Heart left ventricle (tissue), 16 donors: ENCODE measurements at regions not wholly inside any gene's neighbourhood (a gene's known extent, or its start where the extent isn't known, plus 50 kb on each side); places are given as distances from the start of the nearest gene placed in this dataset.

Source experiments
- ATAC-seq, 4 donors: fragments of 200-7000 bp; cut with Tn5 transposase; one replicate each; pipeline ENCODE4 v1.9.1; 2020 to 2022; ENCODE audit warnings: moderate library complexity in 4 of 4, mild to moderate bottlenecking in 3 of 4, moderate number of reproducible peaks in 1 of 4
- DNase-seq, 5 donors: peaks; one replicate each; pipeline ENCODE4 v3.0.0-alpha.2; 2020
- H3K27ac ChIP-seq, 12 donors: fragments of 200-600 bp; sonication (generic) in 4 of 12; one replicate each; pipeline versions ENCODE4 v1.5.0 to v1.8.0; 2016 to 2022; ENCODE audit warnings: mild to moderate bottlenecking in 2 of 12
- H3K27me3 ChIP-seq, 9 donors: fragments of 200-600 bp; sonication (generic) in 2 of 9; one replicate each; pipeline versions ENCODE4 v1.5.1 to v1.8.0; 2016 to 2022; ENCODE audit warnings: mild to moderate bottlenecking in 3 of 9
- H3K36me3 ChIP-seq, 9 donors: fragments of 200-600 bp; sonication (generic) in 2 of 9; one replicate each; pipeline versions ENCODE4 v1.5.0 to v1.8.0; 2018 to 2022; ENCODE audit warnings: mild to moderate bottlenecking in 2 of 9
- H3K4me1 ChIP-seq, 12 donors: fragments of 200-600 bp; sonication (generic) in 4 of 12; one replicate each; pipeline versions ENCODE4 v1.5.0 to v1.8.0; 2016 to 2022; ENCODE audit warnings: mild to moderate bottlenecking in 3 of 12
- H3K4me3 ChIP-seq, 12 donors: fragments of 200-600 bp; sonication (generic) in 4 of 12; one replicate each; pipeline versions ENCODE4 v1.5.0 to v1.8.0; 2017 to 2022; ENCODE audit warnings: mild to moderate bottlenecking in 9 of 12, moderate library complexity in 4 of 12
- H3K9me3 ChIP-seq, 12 donors: fragments of 200-600 bp; sonication (generic) in 4 of 12; one replicate each; pipeline versions ENCODE4 v1.5.0 to v1.8.0; 2016 to 2022; ENCODE audit warnings: mild to moderate bottlenecking in 1 of 12
- CTCF ChIP-seq, 12 donors: fragments of 200-600 bp; sonication (generic) in 4 of 12; IDR thresholded peaks; one replicate each; pipeline versions ENCODE4 v1.5.0 to v1.8.0; 2018 to 2022; ENCODE audit warnings: antibody characterized with exemption in 12 of 12, mild to moderate bottlenecking in 5 of 12
- POLR2A ChIP-seq, 2 donors: fragments of 450-650 bp; IDR thresholded peaks; one replicate each; pipeline ENCODE4 v1.6.1; 2017; ENCODE audit warnings: antibody characterized with exemption in 2 of 2, mild to moderate bottlenecking in 2 of 2, moderate library complexity in 2 of 2
- WGBS, 4 donors: extraction: QIAGEN DNeasy Blood & Tissue Kit in 2 of 4; methylation state at CpG; one replicate each; pipeline versions ENCODE4 v1.1.5 to v1.1.7; 2013 to 2018; 5-methylcytosine and 5-hydroxymethylcytosine counted together
- intact Hi-C, 10 donors: fragments of 100-400 bp; cut with DNase I; formaldehyde crosslinking; loops; one replicate each; pipeline versions ENCODE4 v1.11.1 to v1.14.2; 2022
- donor health status: ischemic (EF 13 %, LVEDD 7.1; RV severe dilation, severe dysfunction).
- donor health status: healthy with polysubstance abuse.
- donor health status: DM: no; HTN: yes; CAD: no.
- donor health status: DM: no; HTN: no; CAD: no.
- donor health status: ischemic (EF 25% LVEDD 6.9; RV normal size, moderate dysfunction).
- donor health status: ischemic (EF 25% LVEDD 5.7; RV mildly dilated, moderate dysfunction).
- donor health status: healthy.
- donor health status: DM: yes; HTN: yes; CAD: no.
- donor health status: ischemic (EF 35%, LVEDD 5.7; RV mildly dilated, moderate dysfunction).
- donor health status: nonischemic (EF 11% LVEDD 7.7; RV severe dilation, severe dysfunction).
- donor health status: DM: yes; HTN: yes; CAD: no.
- donor health status: PGD.
- donor health status: ischemic (EF 29% LVEDD 5.4; RV normal size, mild dysfunction).
- donor health status: nonischemic (EF 23%, LVEDD 6.1; RV moderate dilation, normal function).

- WGBS, 4 donors = 4 to 96% (median 88%) methylated on average over 1 of the region's 1 CpG
- H3K36me3 ChIP-seq = no peaks in the 10 kb centered on the region
- H3K9me3 ChIP-seq = no peaks in the 10 kb centered on the region
- H3K27me3 ChIP-seq = no peaks in the 10 kb centered on the region
- no peak overlapping the region for H3K4me3 ChIP-seq
- no peak overlapping the region for H3K27ac ChIP-seq
- ATAC-seq (no peak), DNase-seq (no peak)
- intact Hi-C loops = no loop called here
- peaks cover 0 to 13% (median 2%) of the 10 kb centered on the region in 12 donors for H3K4me1 ChIP-seq
- TF ChIP-seq POLR2A (IDR thresholded peaks at IDR 0.05) = no peak
- TF ChIP-seq CTCF (IDR thresholded peaks at IDR 0.05) = no peak
These were observed 292.4 kb upstream of the NR2F2 start for GRCh38 chr15:96038131-96038530.

DNA sequence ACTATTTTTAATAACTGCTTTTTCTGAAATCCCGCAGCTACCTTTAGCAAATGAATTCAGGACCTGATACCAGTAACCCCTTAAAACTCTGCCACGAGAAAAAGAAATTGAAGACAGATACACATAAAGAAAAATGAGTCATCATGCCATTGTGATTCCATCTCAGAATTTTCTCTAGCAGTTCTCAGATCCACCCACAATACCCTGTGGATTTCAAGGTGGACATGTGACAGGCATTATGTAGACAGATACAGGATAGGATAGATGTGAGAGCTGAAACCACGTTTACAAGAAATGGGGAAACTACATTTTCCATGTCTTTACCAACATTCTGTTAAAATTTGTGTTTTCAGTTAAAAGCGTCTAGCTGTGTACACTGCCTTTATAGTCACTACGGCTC is 291.9 kb upstream of the NR2F2 start:
- Histone ChIP-seq H3K4me1 (peaks cover 0 to 17% (median 6%) of the 10 kb centered on the region in 12 donors), H3K9me3 (no peaks in the 10 kb centered on the region), H3K27me3 (no peaks in the 10 kb centered on the region), H3K27ac (no peak overlapping the region), H3K4me3 (no peak overlapping the region), H3K36me3 (no peaks in the 10 kb centered on the region)
- 83 to 89% (median 86%) methylated on average over 5 of the region's 5 CpGs for WGBS, 4 donors
- intact Hi-C loops = no loop called here
- DNase-seq (no peak), ATAC-seq (no peak)
- TF ChIP-seq POLR2A (IDR thresholded peaks at IDR 0.05) (no peak), CTCF (IDR thresholded peaks at IDR 0.05) (no peak)

- H3K27me3 ChIP-seq = no peaks in the 10 kb centered on the region
- ATAC-seq (no peak), DNase-seq (no peak)
- no peak for TF ChIP-seq POLR2A (IDR thresholded peaks at IDR 0.05)
- no peak for TF ChIP-seq CTCF (IDR thresholded peaks at IDR 0.05)
- peaks cover 0 to 26% (median 8%) of the 10 kb centered on the region in 12 donors for H3K4me1 ChIP-seq
- H3K9me3 ChIP-seq = no peaks in the 10 kb centered on the region
- intact Hi-C loops = no loop called here
- WGBS, 4 donors = 81 to 89% (median 87%) methylated on average over 3 of the region's 3 CpGs
- no peaks in the 10 kb centered on the region for H3K36me3 ChIP-seq
- no peak overlapping the region for H3K27ac ChIP-seq
- no peak overlapping the region for H3K4me3 ChIP-seq
These were observed 288.3 kb upstream of the NR2F2 start for GRCh38 chr15:96041982-96042733.

DNA sequence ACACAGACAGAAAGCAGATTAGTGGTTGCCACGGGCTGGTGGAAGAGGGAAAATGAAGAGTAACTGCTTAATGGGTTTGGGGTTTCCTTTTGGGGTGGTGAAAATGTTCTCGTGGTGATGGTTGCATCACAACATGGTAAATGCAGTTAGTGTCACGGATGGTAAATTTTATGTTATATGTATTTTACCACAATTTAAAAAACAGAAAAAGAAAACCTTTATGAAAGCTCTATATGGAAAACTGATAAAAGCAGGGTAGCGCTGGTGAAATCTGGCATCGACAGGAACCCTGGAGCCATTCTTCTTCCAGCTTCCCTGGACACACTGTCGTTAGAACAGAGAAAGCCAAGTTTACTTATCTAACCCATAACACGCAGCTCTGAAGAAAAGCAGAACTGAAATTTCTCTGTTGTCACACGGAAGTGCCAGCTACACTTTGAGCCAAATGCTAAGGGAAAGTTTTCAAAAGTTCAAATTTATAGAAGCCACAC is 287.7 kb upstream of the NR2F2 start:
- H3K9me3 ChIP-seq = no peaks in the 10 kb centered on the region
- no peaks in the 10 kb centered on the region for H3K36me3 ChIP-seq
- TF ChIP-seq CTCF (IDR thresholded peaks at IDR 0.05) (no peak), POLR2A (IDR thresholded peaks at IDR 0.05) (no peak)
- 43 to 52% (median 50%) methylated on average over 8 of the region's 8 CpGs for WGBS, 4 donors
- H3K4me3 ChIP-seq = no peak overlapping the region
- DNase-seq = no peak
- peak overlapping the region in 1 of 12 donors; percentile 10 for H3K27ac ChIP-seq
- intact Hi-C loops = no loop called here
- peaks cover 0 to 32% (median 15%) of the 10 kb centered on the region in 12 donors for H3K4me1 ChIP-seq
- peak in 3 of 4 donors; percentile 33 to 70 (median 38) for ATAC-seq
- H3K27me3 ChIP-seq = no peaks in the 10 kb centered on the region
